HCT116 (cell line): ENCODE measurements at regions not wholly inside any gene's neighbourhood (a gene's known extent, or its start where the extent isn't known, plus 50 kb on each side); places are given as distances from the start of the nearest gene placed in this dataset.

ENCODE experiments used
- ATAC-seq: fragments of 200-7000 bp; cut with Tn5 transposase; 2 replicates; pipeline ENCODE4 v1.9.1; 2020; ENCODE audit warnings: mild to moderate bottlenecking, moderate library complexity
- BruUV-seq: library from RNA; stranded (reverse); fragments of 400-500 nt; replicated peaks from 2 replicates; lab custom pipeline; 2021; lab: Mats Ljungman, UMichigan
- CTCF ChIA-PET: fragments of 300-600 bp; sonication (Branson Sonifier 250); formaldehyde crosslinking; loops from one replicate; lab custom pipeline; 2021; ENCODE audit warnings: antibody characterized with exemption; lab: Charles Lee
- POLR2A ChIA-PET: fragments of 300-600, 350-600 bp; sonication (Branson Sonifier 250); formaldehyde crosslinking; loops from one replicate; lab custom pipeline; 2021; ENCODE audit warnings: antibody characterized with exemption; lab: Charles Lee
- RAD21 ChIA-PET, 2 experiments: fragments of 300-600 bp; sonication (Branson Sonifier 250); formaldehyde crosslinking; loops; one replicate each; lab custom pipeline; 2023; ENCODE audit warnings: low total read pairs in 2 of 2; ENCODE audit not compliant: uncharacterized antibody in 2 of 2, unreplicated experiment in 2 of 2, low non-redundant PET in 1 of 2; lab: Charles Lee
- DNase-seq: peaks from one replicate; pipeline ENCODE4 v3.0.0-alpha.2; 2010; ENCODE audit warnings: low read depth, low spot score
- H2AFZ ChIP-seq: fragments of 200-600 bp; shearing (Covaris generic), sonication (generic); 2 replicates; pipeline ENCODE4 v1.6.1; 2017; ENCODE audit warnings: low read depth, mixed run types, mixed read lengths, antibody characterized with exemption, low read length; ENCODE audit not compliant: poor library complexity, severe bottlenecking
- H3K27ac ChIP-seq: 2 replicates; pipeline ENCODE4 v1.5.1; 2012; ENCODE audit warnings: low read depth, low read length
- H3K27me3 ChIP-seq: fragments of 200-600 bp; sonication (generic); 2 replicates; pipeline ENCODE4 v1.6.1; 2016; ENCODE audit warnings: mixed run types, low read length, mixed read lengths; ENCODE audit not compliant: insufficient read depth
- H3K36me3 ChIP-seq, 2 experiments: fragments of 200-500 bp in 1 of 2; fragments of 200-600 bp in 1 of 2; sonication (Bioruptor generic) in 1 of 2; sonication (generic) in 1 of 2; 2 replicates each; pipeline versions ENCODE4 v1.5.1 to v1.6.1; 2014 to 2016; ENCODE audit warnings: low read length in 2 of 2, inconsistent platforms in 1 of 2, mixed read lengths in 1 of 2, mixed run types in 1 of 2; ENCODE audit not compliant: insufficient read depth in 2 of 2, control insufficient read depth in 1 of 2
- H3K4me1 ChIP-seq, 2 experiments: fragments of 200-600 bp in 1 of 2; sonication (generic) in 1 of 2; 2 replicates each; pipeline versions ENCODE4 v1.5.1 to v1.6.1; 2012 to 2017; ENCODE audit warnings: low read length in 2 of 2, inconsistent platforms in 1 of 2, mild to moderate bottlenecking in 1 of 2, mixed read lengths in 1 of 2, mixed run types in 1 of 2, moderate library complexity in 1 of 2; ENCODE audit not compliant: insufficient read depth in 2 of 2, control insufficient read depth in 1 of 2
- H3K4me2 ChIP-seq: fragments of 200-600 bp; sonication (generic); 2 replicates; pipeline ENCODE4 v1.6.1; 2017; ENCODE audit warnings: mixed run types, low read length, mixed read lengths
- H3K4me3 ChIP-seq, 2 experiments: fragments of 200-600 bp in 1 of 2; sonication (generic) in 1 of 2; replicated peaks in 1 of 2; 2 replicates each; pipeline ENCODE4 v1.5.1; 2011 to 2016; ENCODE audit warnings: low read length in 2 of 2, control low read depth in 1 of 2, low read depth in 1 of 2, mild to moderate bottlenecking in 1 of 2, mixed read lengths in 1 of 2, mixed run types in 1 of 2
- H3K79me2 ChIP-seq: fragments of 200-600 bp; sonication (generic); 2 replicates; pipeline ENCODE4 v1.6.1; 2017; ENCODE audit warnings: mild to moderate bottlenecking, mixed run types, low read length, moderate library complexity, mixed read lengths; ENCODE audit not compliant: insufficient read depth
- H3K9ac ChIP-seq: fragments of 200-600 bp; sonication (generic); 2 replicates; pipeline ENCODE4 v1.6.1; 2016; ENCODE audit warnings: low read length, mixed read lengths
- H3K9me2 ChIP-seq: fragments of 200-600 bp; sonication (generic), shearing (Covaris generic); 2 replicates; pipeline ENCODE4 v1.6.1; 2017; ENCODE audit warnings: mixed run types, mild to moderate bottlenecking, moderate library complexity; ENCODE audit not compliant: insufficient read depth
- H3K9me3 ChIP-seq, 2 experiments: fragments of 200-500 bp in 1 of 2; fragments of 200-600 bp in 1 of 2; sonication (Bioruptor generic) in 1 of 2; sonication (generic) in 1 of 2; 2 replicates each; pipeline ENCODE4 v1.6.1; 2014 to 2017; ENCODE audit warnings: low read length in 2 of 2, mixed read lengths in 2 of 2, inconsistent platforms in 1 of 2, low read depth in 1 of 2, mild to moderate bottlenecking in 1 of 2, mixed run types in 1 of 2, moderate library complexity in 1 of 2; ENCODE audit not compliant: control insufficient read depth in 1 of 2, insufficient read depth in 1 of 2
- H4K20me1 ChIP-seq: fragments of 200-600 bp; sonication (generic), shearing (Covaris generic); 2 replicates; pipeline ENCODE4 v1.6.1; 2017; ENCODE audit warnings: mixed run types, mild to moderate bottlenecking, moderate library complexity; ENCODE audit not compliant: insufficient read depth
- ATF3 ChIP-seq: IDR thresholded peaks from 2 replicates; pipeline ENCODE4 v1.6.1; 2012
- CEBPB ChIP-seq: IDR thresholded peaks from 2 replicates; pipeline ENCODE4 v1.6.1; 2012; ENCODE audit warnings: low read depth
- CTCF ChIP-seq, 3 experiments: fragments of 200-600 bp in 1 of 3; sonication (generic) in 1 of 3; IDR thresholded peaks in 2 of 3; conservative IDR thresholded peaks in 1 of 3; 2 replicates each; pipeline ENCODE4 v1.5.1; 2012 to 2017; ENCODE audit warnings: low read depth in 2 of 3, low read length in 2 of 3, antibody characterized with exemption in 1 of 3, borderline replicate concordance in 1 of 3, control low read depth in 1 of 3, mild to moderate bottlenecking in 1 of 3, mixed read lengths in 1 of 3, mixed run types in 1 of 3, moderate library complexity in 1 of 3; ENCODE audit not compliant: insufficient read depth in 1 of 3
- EGR1 ChIP-seq: IDR thresholded peaks from 2 replicates; pipeline ENCODE4 v1.6.1; 2012; ENCODE audit warnings: low read depth
- EZH2 ChIP-seq: fragments of 200-600 bp; sonication (generic); IDR thresholded peaks from 2 replicates; pipeline ENCODE4 v1.6.1; 2017; ENCODE audit warnings: antibody characterized with exemption, mixed run types
- MAX ChIP-seq: IDR thresholded peaks from 2 replicates; pipeline ENCODE4 v1.6.1; 2012
- POLR2AphosphoS5 ChIP-seq: IDR thresholded peaks from 2 replicates; pipeline ENCODE4 v1.6.1; 2011; ENCODE audit warnings: mild to moderate bottlenecking, low read depth, low read length, moderate library complexity
- REST ChIP-seq: IDR thresholded peaks from 2 replicates; pipeline ENCODE4 v1.6.1; 2012; ENCODE audit warnings: low read depth
- SRF ChIP-seq: IDR thresholded peaks from 2 replicates; pipeline ENCODE4 v1.6.1; 2012; ENCODE audit warnings: low read depth
- YY1 ChIP-seq: IDR thresholded peaks from 2 replicates; pipeline ENCODE4 v1.6.1; 2011; ENCODE audit warnings: low read length, low read depth, moderate library complexity, mild to moderate bottlenecking; ENCODE audit not compliant: insufficient replicate concordance; ENCODE audit errors: extremely low read depth
- ZNF274 ChIP-seq: fragments of 200-500 bp; sonication (Bioruptor generic); IDR thresholded peaks from 2 replicates; pipeline ENCODE4 v1.6.1; 2014; ENCODE audit warnings: mild to moderate bottlenecking, low read depth, low read length, inconsistent platforms
- intact Hi-C: fragments of 100-400 bp; cut with micrococcal nuclease; formaldehyde crosslinking; loops from 2 replicates; pipeline ENCODE4 v1.10.0; 2022

GRCh38 chr3:190774633-190775032 lies 87.9 kb downstream of the GMNC start:
- Histone ChIP-seq H3K9ac (no peak overlapping the region), H4K20me1 (no peaks in the 10 kb centered on the region), H3K79me2 (no peaks in the 10 kb centered on the region), H3K9me2 (no peaks in the 10 kb centered on the region), H3K4me3 (no peak overlapping the region), H3K4me2 (no peak overlapping the region), H3K9me3 (0 out of 4 replicates have a peak, but pooled peaks cover 0 to 3% of the 10 kb centered on the region in 2 experiments), H3K27ac (no peak overlapping the region), H3K27me3 (no peaks in the 10 kb centered on the region), H2AFZ (no peak overlapping the region), H3K36me3 (no peaks in the 10 kb centered on the region), H3K4me1 (no peaks in the 10 kb centered on the region)
- BruUV-seq, result no TSS peak
- ChIA-PET CTCF (no interaction called here), RAD21 (no interaction called here), POLR2A (no interaction called here)
- ATAC-seq, result no peak
- DNase-seq, result no peak
- TF ChIP-seq POLR2AphosphoS5, result no peak
- TF ChIP-seq CTCF (IDR thresholded peaks at IDR 0.05 in 2 of 3, conservative IDR thresholded peaks at IDR 0.05 in 1 of 3; ENCODE audit: borderline replicate concordance in 1 of 3, insufficient read depth in 1 of 3, low read depth in 2 of 3, low read length in 2 of 3), result no peak
- TF ChIP-seq ZNF274, result no peak
- intact Hi-C loops, result no loop called here

- no peaks in the 10 kb centered on the region for H3K9me2 ChIP-seq
- H3K4me2 ChIP-seq, result no peak overlapping the region
- DNase-seq, result no peak
- no peak overlapping the region for H3K4me3 ChIP-seq
- ChIA-PET RAD21 (no interaction called here), CTCF (no interaction called here), POLR2A (no interaction called here)
- H4K20me1 ChIP-seq, result no peaks in the 10 kb centered on the region
- H3K79me2 ChIP-seq, result no peaks in the 10 kb centered on the region
- H3K9ac ChIP-seq, result no peak overlapping the region
- intact Hi-C loops, result no loop called here
- no peak overlapping the region for H3K27ac ChIP-seq
- H3K36me3 ChIP-seq, result no peaks in the 10 kb centered on the region
- no peak overlapping the region for H2AFZ ChIP-seq
- 0 out of 4 replicates have a peak, but pooled peaks cover 0 to 3% of the 10 kb centered on the region in 2 experiments for H3K9me3 ChIP-seq
- no peaks in the 10 kb centered on the region for H3K4me1 ChIP-seq
- no peaks in the 10 kb centered on the region for H3K27me3 ChIP-seq
- no TSS peak for BruUV-seq
- no peak for ATAC-seq
- no peak for TF ChIP-seq EGR1
- no peak for TF ChIP-seq CEBPB
- no peak for TF ChIP-seq ZNF274
- no peak for TF ChIP-seq MAX
- no peak for TF ChIP-seq REST
- TF ChIP-seq CTCF (IDR thresholded peaks at IDR 0.05 in 2 of 3, conservative IDR thresholded peaks at IDR 0.05 in 1 of 3; ENCODE audit: borderline replicate concordance in 1 of 3, insufficient read depth in 1 of 3, low read depth in 2 of 3, low read length in 2 of 3), result no peak
- no peak for TF ChIP-seq SRF
- TF ChIP-seq YY1, result no peak
- no peak for TF ChIP-seq EZH2
- TF ChIP-seq ATF3, result no peak
These were observed 88.5 kb downstream of the GMNC start for GRCh38 chr3:190773948-190774347.
